Inflammatory macrophage treated with lipopolysaccharide for 1 hour (primary cell): ENCODE measurements at regions not wholly inside any gene's neighbourhood (a gene's known extent, or its start where the extent isn't known, plus 50 kb on each side); places are given as distances from the start of the nearest gene placed in this dataset.

Source experiments
- DNase-seq, 2 donors: peaks; one replicate each; pipeline ENCODE4 v3.0.0-alpha.2; 2020 to 2022

DNA sequence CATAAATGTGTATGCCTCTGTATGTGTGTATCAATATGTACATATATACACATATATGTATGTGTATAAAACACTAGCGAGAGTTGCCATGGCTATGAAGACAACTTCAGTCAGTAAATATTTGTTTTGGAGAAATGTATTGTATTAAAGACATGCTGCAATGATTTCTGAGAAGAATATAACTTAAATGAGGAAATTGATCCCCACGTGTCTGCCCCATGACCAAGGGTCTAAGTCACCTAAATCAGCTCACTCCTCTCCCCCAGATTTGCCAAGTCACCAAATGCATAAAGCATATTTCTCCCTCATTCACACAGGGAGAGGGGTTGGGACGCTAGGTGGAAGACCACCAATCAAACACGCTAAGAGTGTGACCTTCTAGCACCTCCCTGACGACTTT lies 58.3 kb upstream of the LYST start:
- peak in 1 of 2 donors; percentile 59 for DNase-seq

DNA sequence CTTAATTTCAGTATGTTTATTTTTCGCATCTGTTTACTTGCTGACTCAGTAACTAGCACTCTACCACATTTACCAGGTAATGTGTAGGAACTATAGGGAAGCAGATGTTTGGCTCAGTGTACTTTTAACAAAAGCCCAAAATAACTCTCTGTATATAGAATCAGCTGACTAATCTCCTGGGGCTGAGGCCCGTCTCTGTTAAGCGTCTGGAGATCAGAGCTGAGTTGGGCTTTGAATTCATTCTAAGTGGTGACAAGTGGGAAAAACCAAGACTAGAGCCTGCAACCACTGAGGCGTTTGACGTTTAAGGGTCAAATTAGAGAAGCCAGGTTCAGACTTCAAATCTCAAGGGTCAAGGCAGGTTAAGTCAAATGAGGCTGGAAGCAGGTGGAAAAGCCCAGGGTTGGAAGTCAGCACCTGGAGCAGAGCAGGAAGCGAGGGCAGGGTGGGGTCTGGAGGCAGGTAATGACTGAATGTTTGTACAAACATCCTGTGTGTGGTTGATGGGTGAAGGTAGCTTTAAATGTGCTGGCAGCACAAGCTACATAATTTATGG lies 56.8 kb upstream of the LYST start:
- DNase-seq: peak in 1 of 2 donors; percentile 42

DNA sequence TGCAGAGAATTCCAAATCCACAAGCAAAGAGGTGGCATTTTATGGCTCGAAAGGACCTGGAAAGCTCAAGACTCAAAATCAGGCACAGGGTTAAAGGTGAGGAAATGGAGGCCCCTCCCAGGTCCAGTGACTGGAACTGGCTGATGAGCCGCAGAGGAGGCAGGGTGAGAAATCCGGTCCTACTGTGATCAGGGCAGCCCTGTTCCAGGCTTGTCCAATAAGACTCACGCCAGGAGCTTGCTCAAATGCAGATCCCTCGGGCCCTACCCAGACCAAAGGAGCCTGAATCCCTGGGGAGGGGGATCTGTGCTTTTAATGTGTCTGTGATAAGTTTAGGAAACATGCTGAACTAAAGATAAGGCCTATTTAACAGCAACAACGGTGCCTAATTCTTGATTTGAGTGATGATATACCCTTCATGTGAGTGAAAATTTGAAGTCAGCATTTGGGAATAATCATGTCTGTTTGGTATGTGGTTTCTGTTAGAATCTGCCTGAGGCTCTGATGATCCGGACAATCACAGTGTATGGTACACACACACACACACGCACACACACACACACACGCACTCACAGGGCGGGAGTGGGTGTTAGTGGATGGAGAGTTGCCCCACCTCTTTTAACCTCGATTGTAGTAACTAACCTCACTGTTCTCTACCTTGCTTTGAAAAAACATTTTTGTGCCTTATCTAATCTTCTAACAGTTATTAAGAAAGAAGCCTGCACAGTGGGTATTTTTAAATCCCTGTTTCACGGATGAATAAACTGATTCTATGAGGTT lies 54.1 kb upstream of the LYST start:
- DNase-seq: no peak

DNA sequence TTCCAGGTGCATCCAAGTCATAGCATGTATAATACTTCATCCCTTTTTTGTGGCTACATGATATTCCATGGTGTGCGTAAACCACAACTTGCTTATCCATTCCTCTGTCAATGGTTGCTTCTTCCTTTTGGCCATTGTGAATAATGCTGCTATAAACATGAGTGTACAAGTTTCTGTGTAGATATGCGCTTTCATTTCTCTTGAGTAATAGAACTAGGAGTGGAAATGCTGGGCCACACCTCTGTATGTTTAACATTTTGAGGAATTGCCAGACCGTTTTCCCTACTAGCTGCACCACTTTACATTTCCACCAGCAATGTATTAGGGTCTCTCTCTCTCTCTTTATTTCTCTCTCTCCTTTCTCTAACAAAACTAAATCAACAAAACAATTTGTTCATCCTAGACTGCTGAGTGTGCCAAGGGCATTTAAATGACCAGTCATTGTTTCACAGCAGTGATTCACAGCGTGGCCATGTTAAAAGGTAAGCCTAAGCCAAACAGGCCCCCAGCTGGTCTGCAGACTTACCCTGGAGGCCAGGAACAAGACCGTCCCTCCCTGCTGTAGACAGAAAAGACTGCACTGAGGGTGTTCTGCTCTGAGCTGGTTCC lies 53.2 kb upstream of the LYST start:
- peak; percentile 53 to 55 for DNase-seq

DNA sequence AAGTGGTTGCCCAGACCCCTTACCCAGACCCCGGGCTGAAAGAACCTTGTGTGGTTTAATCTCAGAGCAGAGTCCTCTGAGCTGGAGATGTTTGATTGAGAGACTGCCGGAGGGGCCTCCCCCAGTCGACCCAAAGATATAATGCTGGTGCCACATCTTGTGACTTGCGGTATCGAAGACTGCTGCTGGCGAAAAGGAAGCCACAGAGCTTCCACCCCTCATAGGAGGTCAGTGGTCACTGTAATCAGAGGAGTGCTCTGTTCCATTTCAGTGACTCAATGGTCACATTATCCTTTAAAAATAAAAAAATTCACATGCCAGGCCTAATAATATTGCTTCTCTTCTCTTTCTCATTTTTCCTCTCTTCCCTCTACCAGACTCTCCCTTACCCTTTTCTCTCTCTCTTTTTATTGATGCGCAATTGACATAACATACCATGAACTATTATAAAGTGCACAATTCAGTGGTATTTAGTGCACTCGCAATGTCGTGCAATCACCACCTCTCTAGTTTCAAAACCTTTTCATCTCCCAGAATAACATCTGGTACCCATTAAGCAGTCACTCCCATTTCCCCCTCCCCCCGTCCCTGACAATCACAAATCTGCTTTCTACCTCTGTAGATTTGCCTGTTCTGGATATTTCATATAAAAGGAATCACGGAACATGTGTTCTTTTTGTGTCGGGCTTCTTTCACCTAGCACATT lies 52.6 kb upstream of the LYST start:
- peak; percentile 51 to 81 for DNase-seq

DNA sequence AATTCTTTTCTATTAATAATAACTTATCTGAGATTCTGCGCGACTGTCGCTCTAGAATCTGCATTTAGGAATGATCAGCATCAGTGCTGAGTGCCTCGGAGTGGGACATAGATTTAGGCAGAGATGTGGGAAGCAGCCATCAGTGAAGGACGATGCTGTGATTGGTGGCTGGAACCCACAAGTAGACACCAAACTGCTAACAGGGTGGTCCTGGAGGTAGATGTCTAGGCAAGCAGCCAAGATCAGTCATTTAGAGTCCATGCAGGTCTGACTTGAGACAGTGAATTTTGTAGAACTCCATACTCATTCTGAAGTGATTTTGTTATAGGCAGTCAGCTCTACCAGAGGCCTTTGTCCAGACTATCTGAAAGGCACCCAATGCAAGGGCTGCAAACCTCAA lies 51.8 kb upstream of the LYST start:
- DNase-seq: no peak

DNA sequence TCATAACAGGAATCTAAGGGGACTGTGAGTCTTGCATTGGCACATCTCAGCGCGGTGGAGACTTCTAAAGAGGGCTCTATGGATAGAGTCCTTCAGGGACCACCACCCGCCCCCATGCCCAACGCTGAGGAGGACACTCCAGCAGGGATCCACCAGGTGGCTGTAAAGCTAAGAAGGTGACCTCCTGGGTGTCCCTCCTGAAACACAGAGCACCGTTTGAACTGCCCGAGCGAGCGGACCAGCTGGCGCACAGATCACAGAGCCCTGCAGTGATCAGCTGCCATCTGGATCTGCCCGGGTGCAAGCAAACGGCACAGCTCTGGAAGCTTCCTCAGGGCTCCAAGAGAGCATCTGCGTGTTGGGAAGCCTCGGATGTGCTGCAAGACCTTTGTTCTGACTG lies 51.3 kb upstream of the LYST start:
- no peak for DNase-seq

DNA sequence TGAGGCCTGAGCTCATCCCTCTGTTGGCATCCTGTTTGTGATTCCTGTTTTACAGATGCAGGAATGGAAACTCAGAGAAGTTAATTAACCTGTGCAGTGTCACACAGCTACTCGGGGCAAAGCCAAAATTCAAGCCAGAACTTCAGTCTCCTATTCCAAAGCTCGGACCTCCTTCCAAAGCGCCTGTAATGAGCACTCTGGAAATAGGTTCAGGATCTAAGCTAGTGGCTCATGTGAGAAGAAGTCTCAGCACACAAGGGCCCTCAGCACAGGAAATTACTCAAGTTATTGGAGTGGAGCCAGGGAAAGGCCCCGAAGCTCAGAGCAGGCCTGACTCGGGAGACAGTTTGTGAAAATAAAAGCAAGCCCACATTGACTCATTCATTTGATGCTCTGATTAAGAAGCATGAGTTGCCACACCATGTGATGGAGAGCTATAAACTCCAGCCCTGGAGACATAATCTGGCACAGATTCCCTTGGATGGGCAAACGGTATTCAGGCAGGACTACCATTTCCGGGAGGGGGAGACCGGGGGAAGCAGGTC lies 50.6 kb upstream of the LYST start:
- DNase-seq: peak; percentile 98 to 99
